ENCODE measurements at regions not wholly inside any gene's neighbourhood (a gene's known extent, or its start where the extent isn't known, plus 50 kb on each side); places are given as distances from the start of the nearest gene placed in this dataset.

- TF ChIP-seq CHD7 (IDR thresholded peaks at IDR 0.05; ENCODE audit: insufficient replicate concordance, low read length): no peak
- no peak for TF ChIP-seq JUND (IDR thresholded peaks at IDR 0.05; ENCODE audit: low read length)
- no peak for TF ChIP-seq KDM5A (IDR thresholded peaks at IDR 0.05; ENCODE audit: low read length)
- TF ChIP-seq SRF (IDR thresholded peaks at IDR 0.05; ENCODE audit: low read depth, low read length): no peak
- TF ChIP-seq SAP30 (IDR thresholded peaks at IDR 0.05; ENCODE audit: insufficient read depth, insufficient replicate concordance, low read length): no peak
- no peak for TF ChIP-seq BCL11A (IDR thresholded peaks at IDR 0.05; ENCODE audit: low read depth in 2 of 2, low read length in 2 of 2)
- TF ChIP-seq FOSL1 (IDR thresholded peaks at IDR 0.05; ENCODE audit: insufficient read depth, low read depth, low read length): no peak
Observed at GRCh38 chr5:8317335-8317734, 448.4 kb downstream of the MTRR start (continued).

Data from H1 (cell line).